ENCODE measurements at regions not wholly inside any gene's neighbourhood (a gene's known extent, or its start where the extent isn't known, plus 50 kb on each side); places are given as distances from the start of the nearest gene placed in this dataset.
"Not testable (repeated sequence)": the region's sequence is repeated elsewhere in the genome, so short reads cannot be mapped to it uniquely, and the experiment has no call there.

GRCh38 chr18:30439174-30439573 is 603.4 kb downstream of the DSC3 start:
- TF ChIP-seq EZH2 (IDR thresholded peaks at IDR 0.05; ENCODE audit: borderline replicate concordance, low read depth, low read length, severe bottlenecking) (no peak), CTCF (IDR thresholded peaks at IDR 0.05; ENCODE audit: borderline replicate concordance, extremely low read depth, low read length, poor library complexity, severe bottlenecking) (no peak)
- H2AFZ ChIP-seq (ENCODE audit: low read depth, low read length), result no peak overlapping the region
- H3K9ac ChIP-seq (ENCODE audit: low read depth, low read length), result no peak overlapping the region
- DNase-seq (no peak), ATAC-seq (ENCODE audit: insufficient read depth, low read depth) (no peak)
- H3K27me3 ChIP-seq (ENCODE audit: insufficient read depth, low read length, poor library complexity), result no peaks in the 10 kb centered on the region
- no peaks in the 10 kb centered on the region for H4K20me1 ChIP-seq (ENCODE audit: insufficient read depth, low read length)
- no peak overlapping the region for H3K4me3 ChIP-seq (ENCODE audit: low read depth in 1 of 2, low read length in 2 of 2)
- no peak overlapping the region for H3K27ac ChIP-seq (ENCODE audit: low read length)
- H3K4me1 ChIP-seq (ENCODE audit: insufficient read depth, low read length), result no peaks in the 10 kb centered on the region
- H3K79me2 ChIP-seq (ENCODE audit: insufficient read depth, low read length), result no peaks in the 10 kb centered on the region
- H3K36me3 ChIP-seq (ENCODE audit: insufficient read depth, low read length), result no peaks in the 10 kb centered on the region
- no peak overlapping the region for H3K4me2 ChIP-seq (ENCODE audit: insufficient read depth, low read length)
- no peaks in the 10 kb centered on the region for H3K9me3 ChIP-seq (ENCODE audit: insufficient read depth, low read length, severe bottlenecking)

- Histone ChIP-seq H3K36me3 (ENCODE audit: insufficient read depth, low read length) (no peaks in the 10 kb centered on the region), H3K9ac (ENCODE audit: low read depth, low read length) (no peak overlapping the region), H3K4me3 (ENCODE audit: low read depth in 1 of 2, low read length in 2 of 2) (no peak overlapping the region), H2AFZ (ENCODE audit: low read depth, low read length) (no peak overlapping the region), H3K4me1 (ENCODE audit: insufficient read depth, low read length) (no peaks in the 10 kb centered on the region), H3K27me3 (ENCODE audit: insufficient read depth, low read length, poor library complexity) (no peaks in the 10 kb centered on the region), H4K20me1 (ENCODE audit: insufficient read depth, low read length) (no peaks in the 10 kb centered on the region), H3K4me2 (ENCODE audit: insufficient read depth, low read length) (no peak overlapping the region), H3K9me3 (ENCODE audit: insufficient read depth, low read length, severe bottlenecking) (no peaks in the 10 kb centered on the region), H3K79me2 (ENCODE audit: insufficient read depth, low read length) (no peaks in the 10 kb centered on the region), H3K27ac (ENCODE audit: low read length) (no peak overlapping the region)
- DNase-seq (no peak), ATAC-seq (ENCODE audit: insufficient read depth, low read depth) (no peak)
- TF ChIP-seq EZH2 (IDR thresholded peaks at IDR 0.05; ENCODE audit: borderline replicate concordance, low read depth, low read length, severe bottlenecking), result no peak
- no peak for TF ChIP-seq CTCF (IDR thresholded peaks at IDR 0.05; ENCODE audit: borderline replicate concordance, extremely low read depth, low read length, poor library complexity, severe bottlenecking)
Observed at GRCh38 chr18:30432349-30432748, 610.2 kb downstream of the DSC3 start.

GRCh38 chr18:30419399-30419798 is 623.1 kb downstream of the DSC3 start:
- DNase-seq; H3K4me2 ChIP-seq (ENCODE audit: insufficient read depth, low read length); ATAC-seq (ENCODE audit: insufficient read depth, low read depth); H4K20me1 ChIP-seq (ENCODE audit: insufficient read depth, low read length); H3K27ac ChIP-seq (ENCODE audit: low read length); H3K4me1 ChIP-seq (ENCODE audit: insufficient read depth, low read length); H3K27me3 ChIP-seq (ENCODE audit: insufficient read depth, low read length, poor library complexity); H3K36me3 ChIP-seq (ENCODE audit: insufficient read depth, low read length); H2AFZ ChIP-seq (ENCODE audit: low read depth, low read length); H3K9ac ChIP-seq (ENCODE audit: low read depth, low read length); H3K4me3 ChIP-seq (ENCODE audit: low read depth in 1 of 2, low read length in 2 of 2); H3K9me3 ChIP-seq (ENCODE audit: insufficient read depth, low read length, severe bottlenecking); H3K79me2 ChIP-seq (ENCODE audit: insufficient read depth, low read length): not testable (repeated sequence)

- ATAC-seq (ENCODE audit: insufficient read depth, low read depth), result no peak
- Histone ChIP-seq H3K4me1 (ENCODE audit: insufficient read depth, low read length) (no peaks in the 10 kb centered on the region), H3K9ac (ENCODE audit: low read depth, low read length) (no peak overlapping the region), H3K9me3 (ENCODE audit: insufficient read depth, low read length, severe bottlenecking) (no peaks in the 10 kb centered on the region), H3K27me3 (ENCODE audit: insufficient read depth, low read length, poor library complexity) (no peaks in the 10 kb centered on the region), H3K36me3 (ENCODE audit: insufficient read depth, low read length) (no peaks in the 10 kb centered on the region), H4K20me1 (ENCODE audit: insufficient read depth, low read length) (no peaks in the 10 kb centered on the region), H2AFZ (ENCODE audit: low read depth, low read length) (no peak overlapping the region), H3K4me3 (ENCODE audit: low read depth in 1 of 2, low read length in 2 of 2) (no peak overlapping the region), H3K4me2 (ENCODE audit: insufficient read depth, low read length) (no peak overlapping the region), H3K79me2 (ENCODE audit: insufficient read depth, low read length) (no peaks in the 10 kb centered on the region), H3K27ac (ENCODE audit: low read length) (no peak overlapping the region)
- DNase-seq, result no peak
- no peak for TF ChIP-seq CTCF (IDR thresholded peaks at IDR 0.05; ENCODE audit: borderline replicate concordance, extremely low read depth, low read length, poor library complexity, severe bottlenecking)
- TF ChIP-seq EZH2 (IDR thresholded peaks at IDR 0.05; ENCODE audit: borderline replicate concordance, low read depth, low read length, severe bottlenecking), result no peak
Observed at GRCh38 chr18:30415903-30416302, 626.6 kb downstream of the DSC3 start.
